Suprapubic skin (tissue), 4 donors: ENCODE measurements at regions not wholly inside any gene's neighbourhood (a gene's known extent, or its start where the extent isn't known, plus 50 kb on each side); places are given as distances from the start of the nearest gene placed in this dataset.

ENCODE experiments used
- DNase-seq, 2 donors: peaks; one replicate each; pipeline ENCODE4 v3.0.0-alpha.2; 2019; ENCODE audit warnings: low spot score in 2 of 2
- H3K27ac ChIP-seq: fragments of 200-600 bp; sonication (generic); one replicate; pipeline ENCODE4 v1.5.1; 2019
- H3K27me3 ChIP-seq: fragments of 200-600 bp; sonication (generic); one replicate; pipeline ENCODE4 v1.5.1; 2019
- H3K36me3 ChIP-seq: fragments of 200-600 bp; sonication (generic); one replicate; pipeline ENCODE4 v1.5.1; 2019
- H3K4me1 ChIP-seq: fragments of 200-600 bp; sonication (generic); one replicate; pipeline ENCODE4 v1.5.1; 2019
- H3K4me3 ChIP-seq: fragments of 200-600 bp; sonication (generic); one replicate; pipeline ENCODE4 v1.5.1; 2019; ENCODE audit warnings: mild to moderate bottlenecking
- H3K9me3 ChIP-seq: fragments of 200-600 bp; sonication (generic); one replicate; pipeline ENCODE4 v1.5.1; 2019
- EP300 ChIP-seq: sonication (generic); formaldehyde crosslinking; IDR thresholded peaks from one replicate; pipeline ENCODE4 v1.6.1; 2017; ENCODE audit warnings: antibody characterized with exemption
- POLR2A ChIP-seq, 2 donors: fragments of 450-650 bp; IDR thresholded peaks; one replicate each; pipeline ENCODE4 v1.6.1; 2017; ENCODE audit warnings: antibody characterized with exemption in 2 of 2, mild to moderate bottlenecking in 2 of 2, moderate library complexity in 2 of 2
- POLR2AphosphoS5 ChIP-seq, 3 donors: sonication (generic); formaldehyde crosslinking; IDR thresholded peaks; one replicate each; pipeline ENCODE4 v1.6.1; 2017; ENCODE audit warnings: antibody characterized with exemption in 3 of 3
- WGBS: methylation state at CpG from one replicate; pipeline ENCODE4 v1.1.5; 2018; 5-methylcytosine and 5-hydroxymethylcytosine counted together
- TF ChIP-seq, protein P1 (sequence below), 2 donors: fragments of 200-600 bp in 1 of 2; fragments of 450-650 bp in 1 of 2; sonication (generic) in 1 of 2; IDR thresholded peaks; one replicate each; pipeline ENCODE4 v1.5.1; 2016 to 2019; ENCODE audit warnings: antibody characterized with exemption in 2 of 2, mild to moderate bottlenecking in 1 of 2, moderate library complexity in 1 of 2

DNA sequence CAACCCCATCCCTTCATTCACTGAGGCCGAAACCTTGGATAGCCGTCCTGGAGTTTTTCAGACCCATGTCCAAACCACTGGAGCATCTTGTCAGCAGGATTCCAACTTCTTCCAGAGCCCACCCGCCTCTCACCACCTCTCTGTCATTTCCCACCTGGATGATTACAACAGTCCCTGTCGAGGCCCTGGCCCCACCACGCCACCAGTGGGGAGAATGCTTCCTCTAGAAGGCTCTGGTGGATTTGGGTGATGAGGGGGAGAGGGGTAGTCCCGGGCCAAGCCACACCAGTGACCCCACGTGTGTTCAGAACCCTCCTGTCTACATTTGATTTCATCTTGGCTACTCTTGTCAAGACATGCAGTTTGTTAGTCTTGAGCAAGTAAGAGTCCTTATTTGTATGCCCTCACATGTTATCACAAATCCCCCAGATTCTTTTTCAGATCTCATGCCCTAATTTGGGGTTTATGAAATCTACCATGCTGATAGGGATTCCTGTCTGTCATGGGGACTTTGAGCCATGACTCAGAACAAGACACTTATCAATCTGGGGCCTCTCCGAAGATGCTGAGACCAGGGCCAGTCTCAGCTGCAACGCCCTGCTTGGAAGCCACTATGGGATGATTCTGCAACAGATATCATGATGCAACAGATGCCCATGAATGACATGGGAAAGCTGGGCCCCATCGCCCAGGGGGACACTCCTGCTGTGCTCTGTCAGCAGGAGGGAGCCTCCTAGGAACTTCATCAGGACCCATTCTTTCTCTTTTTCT, 186.1 kb downstream of the ZFP36L2 start:
- peak overlapping the region; percentile 77 for H3K27ac ChIP-seq
- H3K9me3 ChIP-seq, result no peaks in the 10 kb centered on the region
- no peak for DNase-seq
- peaks cover 42% of the 10 kb centered on the region for H3K4me1 ChIP-seq
- H3K4me3 ChIP-seq, result no peak overlapping the region
- H3K27me3 ChIP-seq, result no peaks in the 10 kb centered on the region
- TF ChIP-seq POLR2A (IDR thresholded peaks at IDR 0.05), result no peak
- TF ChIP-seq POLR2AphosphoS5 (IDR thresholded peaks at IDR 0.05), result no peak
- no peak for TF ChIP-seq EP300
- TF ChIP-seq, protein P1, sequence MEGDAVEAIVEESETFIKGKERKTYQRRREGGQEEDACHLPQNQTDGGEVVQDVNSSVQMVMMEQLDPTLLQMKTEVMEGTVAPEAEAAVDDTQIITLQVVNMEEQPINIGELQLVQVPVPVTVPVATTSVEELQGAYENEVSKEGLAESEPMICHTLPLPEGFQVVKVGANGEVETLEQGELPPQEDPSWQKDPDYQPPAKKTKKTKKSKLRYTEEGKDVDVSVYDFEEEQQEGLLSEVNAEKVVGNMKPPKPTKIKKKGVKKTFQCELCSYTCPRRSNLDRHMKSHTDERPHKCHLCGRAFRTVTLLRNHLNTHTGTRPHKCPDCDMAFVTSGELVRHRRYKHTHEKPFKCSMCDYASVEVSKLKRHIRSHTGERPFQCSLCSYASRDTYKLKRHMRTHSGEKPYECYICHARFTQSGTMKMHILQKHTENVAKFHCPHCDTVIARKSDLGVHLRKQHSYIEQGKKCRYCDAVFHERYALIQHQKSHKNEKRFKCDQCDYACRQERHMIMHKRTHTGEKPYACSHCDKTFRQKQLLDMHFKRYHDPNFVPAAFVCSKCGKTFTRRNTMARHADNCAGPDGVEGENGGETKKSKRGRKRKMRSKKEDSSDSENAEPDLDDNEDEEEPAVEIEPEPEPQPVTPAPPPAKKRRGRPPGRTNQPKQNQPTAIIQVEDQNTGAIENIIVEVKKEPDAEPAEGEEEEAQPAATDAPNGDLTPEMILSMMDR (IDR thresholded peaks at IDR 0.05), result no peak
- WGBS, result 65% methylated on average over 10 of the region's 10 CpGs
- H3K36me3 ChIP-seq, result no peaks in the 10 kb centered on the region

DNA sequence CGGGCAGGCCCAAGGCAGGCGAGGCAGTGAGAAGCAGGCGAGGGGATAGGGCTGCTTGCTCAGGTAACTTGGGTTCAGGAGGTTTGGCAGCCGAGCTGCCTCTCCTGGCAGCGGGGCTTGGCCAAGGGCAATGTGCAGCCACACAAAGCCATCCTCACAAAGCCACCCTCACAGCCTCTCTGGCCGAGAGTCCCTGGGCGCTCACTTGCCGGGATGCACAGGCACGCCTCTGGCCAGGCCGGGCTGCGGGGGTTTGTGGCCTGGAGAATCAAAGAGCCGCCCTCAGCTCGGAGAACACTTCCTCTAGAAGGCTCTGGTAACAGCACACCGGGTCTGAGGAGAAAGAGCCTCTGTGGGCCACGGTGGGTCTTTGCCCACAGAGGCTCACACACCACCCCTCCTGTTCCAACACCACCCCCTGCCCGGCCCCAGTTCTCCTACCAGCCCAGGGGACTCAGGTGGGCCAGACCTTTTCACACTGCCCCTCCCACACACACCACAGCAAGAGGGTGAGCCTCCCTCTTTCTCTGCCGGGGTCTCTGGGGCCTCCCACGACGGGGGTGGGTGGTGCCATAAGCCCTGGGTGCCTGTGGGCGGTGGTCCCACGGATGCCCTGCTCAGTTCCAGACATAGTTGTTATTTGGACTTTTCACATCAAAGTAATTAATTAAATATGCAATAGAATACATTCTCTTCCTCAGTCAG, 186.9 kb downstream of the ZFP36L2 start:
- no peaks in the 10 kb centered on the region for H3K9me3 ChIP-seq
- 53% methylated on average over 18 of the region's 21 CpGs for WGBS
- DNase-seq, result no peak
- TF ChIP-seq POLR2A (IDR thresholded peaks at IDR 0.05) (no peak), EP300 (no peak), POLR2AphosphoS5 (IDR thresholded peaks at IDR 0.05) (no peak)
- TF ChIP-seq, protein P1 (IDR thresholded peaks at IDR 0.05), result no peak
- H3K4me3 ChIP-seq, result no peak overlapping the region
- peak overlapping the region; percentile 77 for H3K27ac ChIP-seq
- no peaks in the 10 kb centered on the region for H3K27me3 ChIP-seq
- no peaks in the 10 kb centered on the region for H3K36me3 ChIP-seq
- peaks cover 42% of the 10 kb centered on the region for H3K4me1 ChIP-seq

DNA sequence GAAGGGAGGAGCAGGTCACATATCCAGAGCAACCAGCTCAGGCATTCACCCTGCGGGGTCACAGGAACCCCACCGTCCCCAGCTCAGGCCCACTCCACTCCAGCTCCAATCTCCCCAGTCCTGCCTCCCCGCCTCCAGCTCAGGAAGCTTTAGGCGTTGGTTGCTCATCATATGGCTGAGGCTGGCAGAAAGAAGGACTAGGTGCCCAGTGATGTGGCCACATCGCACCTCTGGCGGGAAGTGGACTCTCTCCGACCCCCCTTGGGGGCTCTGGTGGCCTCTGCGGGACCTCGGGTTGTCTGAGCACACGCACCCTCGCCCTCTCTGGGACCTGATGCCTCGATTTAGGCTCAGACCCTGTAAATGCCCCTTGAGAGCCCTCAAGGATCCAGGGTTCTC, 187.7 kb downstream of the ZFP36L2 start:
- DNase-seq, result no peak
- no peak overlapping the region for H3K27ac ChIP-seq
- no peak overlapping the region for H3K4me3 ChIP-seq
- no peaks in the 10 kb centered on the region for H3K9me3 ChIP-seq
- WGBS, result 85% methylated on average over 9 of the region's 12 CpGs
- peaks cover 42% of the 10 kb centered on the region for H3K4me1 ChIP-seq
- H3K27me3 ChIP-seq, result no peaks in the 10 kb centered on the region
- H3K36me3 ChIP-seq, result no peaks in the 10 kb centered on the region
- TF ChIP-seq POLR2AphosphoS5 (IDR thresholded peaks at IDR 0.05), result no peak
- TF ChIP-seq, protein P1 (IDR thresholded peaks at IDR 0.05), result no peak
- no peak for TF ChIP-seq POLR2A (IDR thresholded peaks at IDR 0.05)
- no peak for TF ChIP-seq EP300

DNA sequence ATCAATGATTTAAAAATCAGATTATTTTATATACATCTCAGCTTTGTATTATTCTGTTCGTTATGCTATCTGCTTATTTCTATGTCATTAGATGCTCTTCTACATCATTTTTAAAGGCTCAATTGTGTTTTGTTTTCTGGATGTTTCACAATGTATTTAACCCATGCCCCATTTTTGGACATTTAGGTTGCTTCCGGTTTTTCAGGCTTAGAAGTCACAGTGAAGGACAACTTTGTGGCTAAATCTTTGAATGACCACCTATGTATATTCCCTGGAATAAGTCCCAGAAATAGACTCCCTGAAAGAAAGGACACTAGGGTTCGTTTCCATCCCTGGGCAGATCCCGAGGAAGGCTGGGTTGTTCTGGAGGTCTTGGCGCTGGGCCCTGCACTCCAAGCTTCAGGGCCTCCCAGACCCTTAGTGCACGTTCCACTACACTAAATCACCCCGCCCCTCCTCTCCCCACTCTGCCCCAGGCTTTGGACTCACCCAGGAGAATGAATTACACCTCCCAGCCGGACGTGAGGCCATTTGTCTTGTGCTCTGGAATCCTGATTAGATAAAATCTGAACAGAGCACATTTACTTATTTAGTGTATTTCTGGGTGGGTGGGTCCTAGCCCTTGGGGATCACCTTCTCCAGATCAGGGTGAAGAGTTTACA, 188.2 kb downstream of the ZFP36L2 start:
- DNase-seq, result no peak
- Histone ChIP-seq H3K4me3 (no peak overlapping the region), H3K9me3 (no peaks in the 10 kb centered on the region), H3K27ac (no peak overlapping the region), H3K27me3 (no peaks in the 10 kb centered on the region), H3K4me1 (peaks cover 45% of the 10 kb centered on the region), H3K36me3 (no peaks in the 10 kb centered on the region)
- 40% methylated on average over 9 of the region's 9 CpGs for WGBS
- TF ChIP-seq EP300, result no peak
- TF ChIP-seq POLR2AphosphoS5 (IDR thresholded peaks at IDR 0.05), result no peak
- TF ChIP-seq, protein P1 (IDR thresholded peaks at IDR 0.05), result no peak
- TF ChIP-seq POLR2A (IDR thresholded peaks at IDR 0.05), result no peak

DNA sequence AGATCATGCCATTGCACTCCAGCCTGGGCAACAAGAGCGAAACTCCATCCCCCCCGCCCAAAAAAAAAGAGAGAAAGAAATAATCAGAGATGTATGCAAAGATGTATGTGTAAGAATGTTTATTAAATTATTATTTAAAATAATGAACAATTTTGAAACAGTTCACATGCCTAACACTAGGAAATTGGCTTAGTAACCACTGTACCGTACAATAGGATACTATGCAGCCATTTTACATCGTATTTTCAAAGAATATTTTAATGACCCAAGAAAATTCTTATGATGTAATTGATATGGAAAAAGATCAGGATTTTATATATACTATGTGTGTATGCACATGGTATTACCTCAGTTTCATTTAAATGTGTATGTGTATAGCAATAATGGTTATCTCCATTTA, 190.5 kb downstream of the ZFP36L2 start:
- H3K4me3 ChIP-seq, result no peak overlapping the region
- no peak for TF ChIP-seq EP300
- TF ChIP-seq POLR2AphosphoS5 (IDR thresholded peaks at IDR 0.05), result no peak
- TF ChIP-seq POLR2A (IDR thresholded peaks at IDR 0.05), result no peak
- TF ChIP-seq, protein P1 (IDR thresholded peaks at IDR 0.05), result no peak
- no peaks in the 10 kb centered on the region for H3K9me3 ChIP-seq
- H3K27me3 ChIP-seq, result no peaks in the 10 kb centered on the region
- 91% methylated on average over 4 of the region's 4 CpGs for WGBS
- H3K27ac ChIP-seq, result no peak overlapping the region
- no peak for DNase-seq
- peaks cover 52% of the 10 kb centered on the region for H3K4me1 ChIP-seq
- H3K36me3 ChIP-seq, result no peaks in the 10 kb centered on the region
